ENCODE measurements at regions not wholly inside any gene's neighbourhood (a gene's known extent, or its start where the extent isn't known, plus 50 kb on each side); places are given as distances from the start of the nearest gene placed in this dataset.
"Not testable (repeated sequence)": the region's sequence is repeated elsewhere in the genome, so short reads cannot be mapped to it uniquely, and the experiment has no call there.

GRCh38 chr14:51448831-51449670, 202.7 kb upstream of the FRMD6 start:
- no peak for DNase-seq

- no peak for DNase-seq
Observed at GRCh38 chr14:51449681-51450080, 202.0 kb upstream of the FRMD6 start.

DNA sequence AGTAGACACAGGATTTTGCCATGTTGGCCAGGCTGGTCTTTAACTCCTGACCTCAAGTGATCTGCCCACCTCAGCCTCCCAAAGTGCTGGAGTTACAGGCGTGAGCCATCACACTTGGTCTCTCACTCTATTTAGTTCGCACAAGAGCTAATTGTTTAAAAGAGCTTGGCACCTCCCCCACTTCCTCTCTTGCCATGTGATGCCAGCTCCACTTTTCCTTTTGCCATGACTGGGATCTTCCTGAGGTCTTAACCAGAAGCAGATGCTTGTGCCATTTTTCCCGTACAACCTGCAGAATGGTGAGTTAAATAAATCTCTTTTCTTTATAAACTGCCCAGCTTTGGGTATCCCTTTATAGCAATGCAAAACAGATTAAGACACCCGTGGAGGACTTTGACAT, 200.1 kb upstream of the FRMD6 start:
- DNase-seq = no peak

- DNase-seq = no peak
Observed at GRCh38 chr14:51453869-51454268, 197.8 kb upstream of the FRMD6 start.

DNA sequence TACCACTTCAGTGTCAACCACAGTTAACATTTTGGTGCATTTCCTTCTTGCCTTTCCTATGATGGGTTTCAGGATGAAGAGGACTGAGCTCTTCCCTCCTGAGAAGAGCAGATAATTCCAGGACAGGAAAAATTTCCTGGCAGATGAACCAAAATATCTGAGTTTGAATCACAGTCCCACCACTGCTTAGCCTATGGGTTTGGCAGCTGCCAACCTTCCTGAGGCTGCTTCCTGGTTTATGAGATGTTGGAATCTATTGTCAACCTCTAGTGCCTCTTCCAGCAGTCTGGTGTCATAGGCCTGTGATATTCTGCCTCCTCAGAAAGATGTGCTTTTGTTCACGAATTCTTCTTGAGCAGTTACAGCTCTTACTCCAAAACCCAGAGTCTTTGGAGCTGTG, 197.4 kb upstream of the FRMD6 start:
- DNase-seq = no peak

DNA sequence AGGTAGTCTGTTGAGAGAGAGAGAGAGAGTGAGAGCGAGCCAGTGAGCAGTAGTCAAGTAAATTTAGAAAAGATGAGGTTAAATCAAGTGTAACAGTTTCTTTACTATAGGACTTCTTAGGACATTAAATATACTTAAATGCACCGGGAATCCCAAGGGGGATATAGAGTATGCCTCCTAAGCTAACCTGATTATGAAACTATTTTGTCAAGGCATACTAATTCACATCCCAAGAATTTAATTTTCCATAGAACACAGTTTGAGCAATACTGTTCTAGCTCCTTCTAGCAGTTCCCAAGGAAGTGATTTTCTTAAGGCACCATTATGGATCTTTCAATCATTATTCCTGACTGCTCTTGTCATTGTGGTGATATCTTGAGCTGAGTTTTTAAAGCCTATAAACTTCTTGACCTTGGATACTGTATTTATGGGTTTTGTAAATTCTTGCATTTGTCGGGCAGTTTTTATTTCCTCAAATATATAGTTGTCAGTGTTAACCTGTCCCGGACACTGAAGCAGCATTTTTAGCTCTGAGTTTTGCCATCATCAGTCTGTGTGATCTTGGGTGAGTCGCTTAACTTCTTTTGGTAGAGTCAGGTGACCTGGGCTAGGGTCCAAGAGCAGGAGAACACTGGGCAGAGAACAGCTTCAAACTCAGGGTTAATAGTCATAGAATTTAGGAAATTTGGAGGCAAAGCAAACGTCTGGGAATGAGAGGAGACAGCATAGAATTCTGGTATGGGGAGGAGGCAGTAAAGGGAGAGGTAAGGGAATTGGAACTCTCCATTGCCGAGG, 196.5 kb upstream of the FRMD6 start:
- DNase-seq = no peak

DNA sequence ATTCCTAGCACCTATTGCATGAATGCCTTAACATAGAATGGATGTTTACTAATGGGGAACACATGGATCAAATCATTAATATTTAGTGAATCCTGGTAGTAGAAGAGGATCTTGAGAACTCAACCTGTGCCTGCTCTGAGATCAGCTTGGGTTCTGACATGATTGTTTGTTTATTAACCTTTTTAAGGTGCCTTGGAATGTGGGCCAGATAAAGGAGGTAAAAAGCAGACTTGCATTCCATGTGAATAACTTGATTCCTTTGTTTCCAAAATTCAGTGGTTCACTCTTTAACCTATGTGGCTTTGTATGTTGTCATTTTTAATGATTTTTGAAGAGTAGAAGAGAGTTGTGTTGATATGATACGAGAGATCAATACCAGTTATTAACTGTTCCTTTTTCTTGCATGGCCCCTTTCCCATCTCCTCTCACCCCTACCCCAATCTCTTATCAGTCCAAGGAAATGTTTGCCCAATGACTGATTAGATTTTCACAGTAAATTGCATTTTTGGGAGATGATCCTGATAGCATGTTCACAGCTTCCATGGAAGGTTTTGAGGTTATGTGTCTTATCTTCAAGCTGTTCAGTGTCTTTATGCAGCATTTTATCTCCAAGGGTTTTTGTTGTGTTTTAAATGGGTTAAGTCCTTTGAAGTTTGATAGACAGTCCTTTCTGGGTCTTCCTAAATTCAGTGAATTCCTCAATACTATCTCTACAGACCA, 193.7 kb upstream of the FRMD6 start:
- DNase-seq = no peak

DNA sequence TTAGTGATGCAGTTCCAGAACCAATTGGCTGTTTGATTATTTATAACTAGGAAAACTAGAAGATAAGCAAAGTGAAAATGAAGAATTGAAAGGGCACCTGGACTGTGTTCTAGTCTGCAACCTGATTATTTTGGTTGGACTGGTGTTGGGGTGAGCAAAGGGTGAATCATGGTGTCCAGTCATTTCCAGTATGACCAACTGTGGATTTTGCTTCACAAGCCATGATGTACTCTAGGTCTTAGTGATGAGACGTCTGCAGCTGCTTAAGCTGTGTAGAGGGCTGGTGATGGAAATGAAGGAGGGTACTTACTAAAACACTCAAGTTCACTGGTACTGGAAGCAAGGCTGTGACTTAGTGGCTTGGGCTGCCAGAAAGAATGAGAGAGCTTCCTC, 193.2 kb upstream of the FRMD6 start:
- no peak for DNase-seq

- no peak for DNase-seq
Observed at GRCh38 chr14:51460011-51460410, 191.7 kb upstream of the FRMD6 start.

- DNase-seq = no peak
Observed at GRCh38 chr14:51462182-51462581, 189.5 kb upstream of the FRMD6 start.

- DNase-seq = no peak
Observed at GRCh38 chr14:51462706-51463105, 189.0 kb upstream of the FRMD6 start.

GRCh38 chr14:51463461-51463860, 188.2 kb upstream of the FRMD6 start:
- no peak for DNase-seq

GRCh38 chr14:51464411-51464810, 187.3 kb upstream of the FRMD6 start:
- DNase-seq = no peak

GRCh38 chr14:51465486-51465885, 186.2 kb upstream of the FRMD6 start:
- no peak for DNase-seq

DNA sequence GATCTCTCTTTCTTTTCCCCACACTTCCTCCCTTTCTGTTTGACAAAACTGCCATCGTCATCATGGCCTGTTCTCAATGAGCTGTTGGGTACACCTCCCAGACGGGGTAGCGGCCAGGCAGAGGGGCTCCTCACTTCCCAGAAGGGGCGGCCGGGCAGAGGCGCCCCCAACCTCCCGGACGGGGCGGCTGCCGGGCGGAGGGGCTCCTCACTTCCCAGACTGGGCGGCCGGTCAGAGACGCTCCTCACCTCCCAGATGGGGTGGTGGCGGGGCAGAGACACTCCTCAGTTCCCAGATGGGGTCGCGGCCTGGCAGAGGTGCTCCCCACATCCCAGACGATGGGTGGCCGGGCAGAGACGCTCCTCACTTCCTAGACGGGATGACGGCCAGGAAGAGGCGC, 184.3 kb upstream of the FRMD6 start:
- not testable (repeated sequence) for DNase-seq

DNA sequence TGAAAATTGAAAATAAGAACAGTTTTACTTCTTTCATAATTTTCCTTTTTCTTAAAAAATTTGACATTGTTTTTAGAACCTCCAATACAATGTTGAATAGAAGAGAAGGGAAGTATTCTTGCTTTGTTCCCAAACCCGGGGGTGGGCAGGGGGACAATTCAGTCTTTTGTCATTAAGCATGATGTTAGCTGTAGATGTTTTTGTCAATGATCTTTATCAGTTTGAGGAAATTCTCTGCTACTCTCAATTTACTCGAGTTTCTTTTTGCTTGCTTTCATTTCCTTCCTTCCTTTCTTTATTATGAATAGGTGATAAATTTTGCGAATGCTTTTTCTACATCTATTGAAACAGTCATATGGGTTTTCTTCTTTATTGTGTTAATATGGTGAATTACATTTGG, 183.2 kb upstream of the FRMD6 start:
- DNase-seq = no peak

DNA sequence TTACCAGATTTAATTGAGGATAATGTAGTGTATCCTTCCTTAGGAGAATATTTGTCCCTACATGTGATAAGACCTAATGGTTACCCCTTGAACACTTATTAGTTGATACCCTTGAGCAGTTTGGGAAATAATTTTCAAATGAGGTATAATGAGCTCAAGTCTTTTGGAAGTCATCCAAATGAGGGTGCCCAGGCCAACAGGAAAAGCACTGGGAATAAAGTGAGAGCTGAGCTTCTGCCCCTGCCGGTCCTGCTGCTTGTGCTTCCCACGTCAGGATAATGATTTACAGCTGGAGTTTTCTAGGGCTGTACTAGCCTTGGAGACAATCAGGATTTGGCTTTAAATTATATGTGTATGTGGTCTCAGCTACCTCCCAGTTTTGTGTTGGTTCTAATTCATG, 178.8 kb upstream of the FRMD6 start:
- DNase-seq = no peak

DNA sequence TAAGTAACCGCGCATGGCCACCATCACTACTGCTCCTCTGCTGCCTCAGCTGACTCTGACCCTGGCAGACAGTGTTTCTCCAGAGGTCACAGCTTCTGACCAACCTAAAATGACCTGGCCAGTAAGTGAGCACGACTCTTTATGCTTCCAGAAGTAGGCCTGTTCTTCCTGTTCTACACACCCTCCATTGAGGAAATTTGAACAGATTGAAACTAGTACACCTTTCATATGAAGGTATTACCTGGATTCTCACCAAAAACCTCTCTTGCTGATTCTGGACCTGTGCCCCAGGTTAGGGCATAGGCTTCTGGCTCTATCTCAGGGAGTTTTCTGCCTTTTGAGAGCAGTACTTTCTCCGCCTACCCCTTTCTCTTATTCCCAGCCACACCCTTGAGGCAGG, 178.4 kb upstream of the FRMD6 start:
- no peak for DNase-seq

DNA sequence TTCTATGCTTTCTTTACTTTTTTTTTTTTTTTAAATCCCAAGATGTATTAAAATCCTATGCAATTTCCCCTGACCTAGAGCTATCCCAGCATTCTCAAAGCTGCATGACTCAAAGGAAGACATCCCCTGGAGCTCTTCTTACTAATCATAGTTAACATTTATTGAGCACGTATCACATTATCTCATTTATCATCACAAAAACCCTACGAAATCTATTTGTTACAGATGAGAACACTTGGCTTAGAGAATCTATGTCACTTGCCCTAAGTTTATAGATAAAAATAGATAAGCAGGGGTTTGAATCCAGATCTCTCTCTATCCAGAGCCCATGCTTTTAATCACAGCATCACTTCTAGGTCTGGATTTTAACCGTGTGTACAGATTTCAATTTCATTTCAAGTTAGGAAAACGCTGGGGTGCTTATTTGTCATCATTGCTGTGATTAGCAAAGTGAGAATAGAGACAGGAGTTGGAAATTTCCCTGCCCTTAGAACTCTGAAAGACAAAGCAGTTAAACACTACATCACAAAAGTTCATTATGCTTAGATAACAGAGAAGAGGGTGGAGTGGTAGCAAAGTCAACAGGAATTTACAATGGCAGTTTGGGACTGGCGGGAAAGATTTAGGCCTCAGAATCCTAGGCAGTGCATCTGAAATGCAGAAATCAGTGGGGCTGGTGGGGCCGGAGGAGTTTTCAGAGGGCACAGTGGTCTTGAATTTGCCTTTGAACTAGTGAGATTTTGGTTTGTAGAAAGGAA, 177.7 kb upstream of the FRMD6 start:
- DNase-seq = no peak

- DNase-seq = no peak
Observed at GRCh38 chr14:51474854-51475253, 176.9 kb upstream of the FRMD6 start.

DNA sequence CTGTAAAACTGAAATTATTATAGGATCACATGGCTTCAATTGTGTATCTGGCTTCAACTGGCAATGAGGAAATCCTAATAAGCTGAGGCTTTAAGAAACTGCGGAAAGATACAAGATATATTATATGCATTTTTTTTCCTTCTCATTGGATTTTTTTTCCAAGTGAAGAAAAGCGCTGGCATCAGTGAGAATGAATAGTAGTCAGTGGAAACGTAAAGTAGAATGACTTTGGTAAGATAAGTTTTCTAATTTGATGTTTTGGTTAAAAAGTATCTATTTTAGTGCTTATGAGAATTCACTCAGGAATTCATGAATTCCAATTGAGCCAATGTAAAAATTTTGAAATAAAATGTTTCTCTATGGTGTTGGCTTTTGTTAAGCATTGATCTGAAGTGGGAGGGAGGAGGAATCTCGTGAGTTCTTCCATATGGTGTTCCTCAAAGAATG, 173.5 kb upstream of the FRMD6 start:
- no peak for DNase-seq

- no peak for DNase-seq
Observed at GRCh38 chr14:51479584-51480325, 172.0 kb upstream of the FRMD6 start.

Data from stimulated activated naive CD4-positive, alpha-beta T cell treated with Interleukin-2 at 50 U/mL for 16 hours (primary cell).